HepG2 (cell line): ENCODE measurements at regions not wholly inside any gene's neighbourhood (a gene's known extent, or its start where the extent isn't known, plus 50 kb on each side); places are given as distances from the start of the nearest gene placed in this dataset.

Source experiments
- ATAC-seq: fragments of 200-7000 bp; cut with Tn5 transposase; 3 replicates; pipeline ENCODE4 v1.9.1; 2020; ENCODE audit warnings: mild to moderate bottlenecking, moderate library complexity
- BruUV-seq: library from RNA; stranded (reverse); fragments of 400-500 nt; replicated peaks from 2 replicates; lab custom pipeline; 2021; lab: Mats Ljungman, UMichigan
- CTCF ChIA-PET: fragments of 300-600 bp; formaldehyde crosslinking; extraction: SDS; loops from one replicate; lab custom pipeline; 2021; ENCODE audit warnings: low total read pairs, inconsistent platforms, low intra/inter-chr PET ratio; lab: Yijun Ruan, JAX
- POLR2A ChIA-PET: fragments of 350-600 bp; sonication (Branson Sonifier 250); formaldehyde crosslinking; loops from one replicate; lab custom pipeline; 2020; ENCODE audit warnings: antibody characterized with exemption, inconsistent platforms; lab: Yijun Ruan, JAX
- DNase-seq: peaks from one replicate; pipeline ENCODE4 v3.0.0-alpha.2; 2015; ENCODE audit warnings: low spot score
- FAIRE-seq: peaks from 3 replicates; lab custom pipeline; 2011; peaks lifted over from hg19 to GRCh38; lab: Jason Lieb, UNC
- H2AFZ ChIP-seq: one replicate; pipeline ENCODE4 v1.6.1; 2011; ENCODE audit warnings: low read length, inconsistent platforms
- H3K27ac ChIP-seq: fragments of 300-600 bp; 3 replicates; pipeline ENCODE4 v1.8.0; 2011; ENCODE audit warnings: mixed run types, mild to moderate bottlenecking, mixed read lengths, low read length, inconsistent platforms; ENCODE audit not compliant: insufficient read depth; ENCODE audit errors: extremely low read length
- H3K27me3 ChIP-seq, 2 experiments: fragments of 200-600 bp in 1 of 2; 2 replicates in 1 of 2; 3 replicates in 1 of 2; pipeline versions ENCODE4 v1.6.0 to v1.8.0; 2011; ENCODE audit warnings: low read length in 2 of 2, mild to moderate bottlenecking in 2 of 2, moderate library complexity in 2 of 2, inconsistent platforms in 1 of 2; ENCODE audit not compliant: insufficient read depth in 2 of 2, control insufficient read depth in 1 of 2
- H3K36me3 ChIP-seq, 2 experiments: fragments of 200-600 bp in 1 of 2; replicated peaks in 1 of 2; 2 replicates in 1 of 2; 3 replicates in 1 of 2; pipeline versions ENCODE4 v1.5.1 to v1.8.0; 2011; ENCODE audit warnings: low read length in 2 of 2, inconsistent platforms in 1 of 2; ENCODE audit not compliant: insufficient read depth in 2 of 2, control insufficient read depth in 1 of 2
- H3K4me1 ChIP-seq: 2 replicates; pipeline ENCODE4 v1.5.1; 2012; ENCODE audit warnings: low read length, inconsistent platforms; ENCODE audit not compliant: insufficient read depth
- H3K4me2 ChIP-seq: 2 replicates; pipeline ENCODE4 v1.6.0; 2011; ENCODE audit warnings: low read depth, low read length, inconsistent platforms
- H3K4me3 ChIP-seq, 3 experiments: fragments of 200-600 bp in 1 of 3; sonication (generic), shearing (Covaris generic) in 1 of 3; replicated peaks in 1 of 3; 2 replicates each; pipeline ENCODE4 v1.5.1; 2011 to 2016; ENCODE audit warnings: low read length in 3 of 3, inconsistent platforms in 2 of 3, low read depth in 2 of 3, mild to moderate bottlenecking in 2 of 3, control low read depth in 1 of 3, mixed read lengths in 1 of 3; ENCODE audit not compliant: insufficient read depth in 1 of 3
- H3K79me2 ChIP-seq: one replicate; pipeline ENCODE4 v1.6.1; 2011; ENCODE audit warnings: low read length, inconsistent platforms; ENCODE audit not compliant: insufficient read depth
- H3K9ac ChIP-seq: 2 replicates; pipeline ENCODE4 v1.6.0; 2011; ENCODE audit warnings: mild to moderate bottlenecking, low read depth, low read length, inconsistent platforms; ENCODE audit not compliant: insufficient read depth
- H3K9me3 ChIP-seq: 2 replicates; pipeline ENCODE4 v1.5.1; 2012; ENCODE audit warnings: mild to moderate bottlenecking, low read length
- H4K20me1 ChIP-seq: 2 replicates; pipeline ENCODE4 v1.6.0; 2011; ENCODE audit warnings: inconsistent platforms, mild to moderate bottlenecking, low read length, moderate library complexity; ENCODE audit not compliant: insufficient read depth
- ATF1 ChIP-seq: IDR thresholded peaks from 2 replicates; pipeline ENCODE4 v1.6.1; 2016; ENCODE audit warnings: mild to moderate bottlenecking, control low read depth
- CENPX ChIP-seq: sonication (generic); formaldehyde crosslinking; IDR thresholded peaks from 2 replicates; pipeline ENCODE4 v1.9.0; 2021; ENCODE audit warnings: mild to moderate bottlenecking, missing genetic modification reagents, moderate library complexity
- GFI1 ChIP-seq: sonication (generic); formaldehyde crosslinking; IDR thresholded peaks from 2 replicates; pipeline ENCODE4 v1.5.0; 2020; ENCODE audit warnings: missing genetic modification reagents, mild to moderate bottlenecking, borderline replicate concordance
- MXD4 ChIP-seq: IDR thresholded peaks from 2 replicates; pipeline ENCODE4 v1.6.1; 2016; ENCODE audit warnings: mild to moderate bottlenecking, missing biosample characterization, missing genetic modification reagents
- SRF ChIP-seq: IDR thresholded peaks from 2 replicates; pipeline ENCODE4 v1.6.1; 2011; ENCODE audit warnings: mild to moderate bottlenecking, low read depth, low read length, moderate library complexity
- ZNF44 ChIP-seq: sonication (generic); formaldehyde crosslinking; IDR thresholded peaks from 2 replicates; pipeline ENCODE4 v1.5.1; 2020; ENCODE audit warnings: mild to moderate bottlenecking, missing genetic modification reagents
- ZNF496 ChIP-seq: sonication (generic); formaldehyde crosslinking; IDR thresholded peaks from 2 replicates; pipeline ENCODE4 v1.8.1; 2023; ENCODE audit warnings: mild to moderate bottlenecking, moderate library complexity, missing genetic modification reagents; ENCODE audit not compliant: insufficient replicate concordance
- ZNF552 ChIP-seq: sonication (generic); formaldehyde crosslinking; IDR thresholded peaks from 2 replicates; pipeline ENCODE4 v1.9.0; 2022; ENCODE audit warnings: missing genetic modification reagents, mild to moderate bottlenecking, borderline replicate concordance
- ZNF589 ChIP-seq: sonication (generic); formaldehyde crosslinking; conservative IDR thresholded peaks from 2 replicates; pipeline ENCODE4 v1.8.0; 2022; ENCODE audit warnings: mild to moderate bottlenecking, moderate library complexity, missing genetic modification reagents
- WGBS: methylation state at CpG from one replicate; pipeline ENCODE4 v1.1.6; 2017; ENCODE audit warnings: low lambda C conversion rate; 5-methylcytosine and 5-hydroxymethylcytosine counted together
- in situ Hi-C: cut with HindIII; loops from 2 replicates; pipeline ENCODE4 v1.10.0; 2017; ENCODE audit warnings: low pct_unique_long_range_greater_than_20kb; ENCODE audit not compliant: extremely low pct_ligation_motif_present
- intact Hi-C: fragments of 100-400 bp; cut with micrococcal nuclease; formaldehyde crosslinking; loops from one replicate; pipeline ENCODE4 v1.10.0; 2022; ENCODE audit not compliant: unreplicated experiment
- TF ChIP-seq, protein P1 (sequence below): sonication (generic); formaldehyde crosslinking; IDR thresholded peaks from 2 replicates; pipeline ENCODE4 v1.4.0; 2020; ENCODE audit warnings: missing genetic modification reagents
- TF ChIP-seq, protein P2 (sequence below): sonication (generic); formaldehyde crosslinking; IDR thresholded peaks from 2 replicates; pipeline ENCODE4 v1.4.0; 2020; ENCODE audit warnings: mild to moderate bottlenecking, missing genetic modification reagents
- TF ChIP-seq, protein P3 (sequence below), 2 experiments: fragments of 450-650 bp in 1 of 2; sonication (generic) in 1 of 2; formaldehyde crosslinking; IDR thresholded peaks; 2 replicates each; pipeline versions ENCODE4 v1.5.0 to v1.8.0; 2020 to 2022; ENCODE audit warnings: mild to moderate bottlenecking in 1 of 2, missing genetic modification reagents in 1 of 2

DNA sequence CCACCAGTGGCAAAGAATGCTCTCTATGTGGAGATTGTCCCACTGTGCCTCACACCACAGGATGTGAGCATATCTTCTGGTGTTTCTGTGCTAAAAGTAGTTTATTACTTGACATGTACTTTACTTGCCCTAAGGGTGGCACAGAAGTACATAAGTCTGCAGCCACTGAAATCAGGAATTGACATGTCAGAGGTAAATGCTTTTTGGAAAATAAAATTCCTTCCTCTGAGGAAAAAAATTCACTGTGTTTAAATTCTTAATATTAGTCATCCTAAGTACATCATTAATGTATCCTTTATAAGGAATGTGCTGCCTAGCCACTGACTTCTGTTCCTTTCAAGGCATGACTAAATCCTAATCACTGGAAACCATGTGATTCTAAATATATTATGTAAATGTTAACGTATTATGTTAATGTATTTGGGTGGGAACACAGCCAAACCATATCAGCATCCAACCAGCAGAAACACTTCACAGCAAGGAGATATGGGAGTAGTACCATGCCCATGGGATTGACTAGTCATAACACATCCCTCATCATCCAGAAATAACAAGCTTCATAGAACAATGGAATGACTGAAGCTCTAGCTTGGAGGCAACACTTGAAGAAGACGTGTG, 239.7 kb upstream of the PPFIA2 start:
- FAIRE-seq (no peak), ATAC-seq (no peak), DNase-seq (no peak)
- ChIA-PET POLR2A (no interaction called here), CTCF (no interaction called here)
- H3K4me3 ChIP-seq, result no peak overlapping the region
- H3K79me2 ChIP-seq, result no peaks in the 10 kb centered on the region
- 7% methylated on average over 2 of the region's 2 CpGs for WGBS
- no peaks in the 10 kb centered on the region for H3K4me1 ChIP-seq
- intact Hi-C loops (no loop called here), in situ Hi-C loops (no loop called here)
- H2AFZ ChIP-seq, result no peak overlapping the region
- H3K27me3 ChIP-seq, result no peaks in the 10 kb centered on the region
- no peak overlapping the region for H3K9ac ChIP-seq
- peaks cover 52% of the 10 kb centered on the region for H3K9me3 ChIP-seq
- H3K4me2 ChIP-seq, result no peak overlapping the region
- no TSS peak for BruUV-seq
- no peak for TF ChIP-seq ATF1 (CRISPR knock-in tag)
- TF ChIP-seq, protein P1, sequence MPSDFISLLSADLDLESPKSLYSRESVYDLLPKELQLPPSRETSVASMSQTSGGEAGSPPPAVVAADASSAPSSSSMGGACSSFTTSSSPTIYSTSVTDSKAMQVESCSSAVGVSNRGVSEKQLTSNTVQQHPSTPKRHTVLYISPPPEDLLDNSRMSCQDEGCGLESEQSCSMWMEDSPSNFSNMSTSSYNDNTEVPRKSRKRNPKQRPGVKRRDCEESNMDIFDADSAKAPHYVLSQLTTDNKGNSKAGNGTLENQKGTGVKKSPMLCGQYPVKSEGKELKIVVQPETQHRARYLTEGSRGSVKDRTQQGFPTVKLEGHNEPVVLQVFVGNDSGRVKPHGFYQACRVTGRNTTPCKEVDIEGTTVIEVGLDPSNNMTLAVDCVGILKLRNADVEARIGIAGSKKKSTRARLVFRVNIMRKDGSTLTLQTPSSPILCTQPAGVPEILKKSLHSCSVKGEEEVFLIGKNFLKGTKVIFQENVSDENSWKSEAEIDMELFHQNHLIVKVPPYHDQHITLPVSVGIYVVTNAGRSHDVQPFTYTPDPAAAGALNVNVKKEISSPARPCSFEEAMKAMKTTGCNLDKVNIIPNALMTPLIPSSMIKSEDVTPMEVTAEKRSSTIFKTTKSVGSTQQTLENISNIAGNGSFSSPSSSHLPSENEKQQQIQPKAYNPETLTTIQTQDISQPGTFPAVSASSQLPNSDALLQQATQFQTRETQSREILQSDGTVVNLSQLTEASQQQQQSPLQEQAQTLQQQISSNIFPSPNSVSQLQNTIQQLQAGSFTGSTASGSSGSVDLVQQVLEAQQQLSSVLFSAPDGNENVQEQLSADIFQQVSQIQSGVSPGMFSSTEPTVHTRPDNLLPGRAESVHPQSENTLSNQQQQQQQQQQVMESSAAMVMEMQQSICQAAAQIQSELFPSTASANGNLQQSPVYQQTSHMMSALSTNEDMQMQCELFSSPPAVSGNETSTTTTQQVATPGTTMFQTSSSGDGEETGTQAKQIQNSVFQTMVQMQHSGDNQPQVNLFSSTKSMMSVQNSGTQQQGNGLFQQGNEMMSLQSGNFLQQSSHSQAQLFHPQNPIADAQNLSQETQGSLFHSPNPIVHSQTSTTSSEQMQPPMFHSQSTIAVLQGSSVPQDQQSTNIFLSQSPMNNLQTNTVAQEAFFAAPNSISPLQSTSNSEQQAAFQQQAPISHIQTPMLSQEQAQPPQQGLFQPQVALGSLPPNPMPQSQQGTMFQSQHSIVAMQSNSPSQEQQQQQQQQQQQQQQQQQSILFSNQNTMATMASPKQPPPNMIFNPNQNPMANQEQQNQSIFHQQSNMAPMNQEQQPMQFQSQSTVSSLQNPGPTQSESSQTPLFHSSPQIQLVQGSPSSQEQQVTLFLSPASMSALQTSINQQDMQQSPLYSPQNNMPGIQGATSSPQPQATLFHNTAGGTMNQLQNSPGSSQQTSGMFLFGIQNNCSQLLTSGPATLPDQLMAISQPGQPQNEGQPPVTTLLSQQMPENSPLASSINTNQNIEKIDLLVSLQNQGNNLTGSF (CRISPR knock-in tag), result no peak
- TF ChIP-seq ZNF44 (CRISPR knock-in tag), result no peak
- no peak for TF ChIP-seq ZNF589
- no peak for TF ChIP-seq GFI1 (CRISPR knock-in tag)
- TF ChIP-seq SRF, result no peak
- TF ChIP-seq, protein P2, sequence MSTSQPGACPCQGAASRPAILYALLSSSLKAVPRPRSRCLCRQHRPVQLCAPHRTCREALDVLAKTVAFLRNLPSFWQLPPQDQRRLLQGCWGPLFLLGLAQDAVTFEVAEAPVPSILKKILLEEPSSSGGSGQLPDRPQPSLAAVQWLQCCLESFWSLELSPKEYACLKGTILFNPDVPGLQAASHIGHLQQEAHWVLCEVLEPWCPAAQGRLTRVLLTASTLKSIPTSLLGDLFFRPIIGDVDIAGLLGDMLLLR (CRISPR knock-in tag), result no peak
- TF ChIP-seq CENPX (CRISPR knock-in tag), result no peak
- TF ChIP-seq ZNF496, result no peak
- TF ChIP-seq MXD4 (CRISPR knock-in tag), result no peak
- TF ChIP-seq ZNF552 (CRISPR knock-in tag), result no peak
- TF ChIP-seq, protein P3, sequence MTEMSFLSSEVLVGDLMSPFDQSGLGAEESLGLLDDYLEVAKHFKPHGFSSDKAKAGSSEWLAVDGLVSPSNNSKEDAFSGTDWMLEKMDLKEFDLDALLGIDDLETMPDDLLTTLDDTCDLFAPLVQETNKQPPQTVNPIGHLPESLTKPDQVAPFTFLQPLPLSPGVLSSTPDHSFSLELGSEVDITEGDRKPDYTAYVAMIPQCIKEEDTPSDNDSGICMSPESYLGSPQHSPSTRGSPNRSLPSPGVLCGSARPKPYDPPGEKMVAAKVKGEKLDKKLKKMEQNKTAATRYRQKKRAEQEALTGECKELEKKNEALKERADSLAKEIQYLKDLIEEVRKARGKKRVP (CRISPR knock-in tag; IDR thresholded peaks at IDR 0.05), result no peak
- no peaks in the 10 kb centered on the region for H4K20me1 ChIP-seq
- no peak overlapping the region for H3K27ac ChIP-seq
- H3K36me3 ChIP-seq, result no peaks in the 10 kb centered on the region
